ENCODE measurements at regions not wholly inside any gene's neighbourhood (a gene's known extent, or its start where the extent isn't known, plus 50 kb on each side); places are given as distances from the start of the nearest gene placed in this dataset.
A peak's percentile ranks its signal among the peaks of the same experiment; 100 is the strongest.

DNA sequence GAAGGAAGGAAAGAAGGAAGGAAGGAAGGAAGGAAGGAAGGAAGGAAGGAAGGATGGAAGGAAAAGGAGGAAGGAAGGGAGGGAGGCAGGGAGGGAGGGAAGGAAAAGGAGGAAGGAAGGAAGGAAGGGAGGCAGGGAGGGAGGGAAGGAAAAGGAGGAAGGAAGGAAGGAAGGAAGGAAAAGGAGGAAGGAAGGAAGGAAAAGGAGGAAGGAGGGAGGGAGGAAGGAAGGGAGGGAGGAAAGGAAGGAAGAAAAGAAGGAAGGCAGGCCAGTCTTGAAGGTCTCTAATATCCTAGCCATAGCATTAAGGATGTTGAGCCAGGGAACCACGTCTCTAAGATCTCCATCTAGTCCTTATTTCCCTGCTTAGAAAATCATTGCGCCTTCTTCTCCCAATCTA is 78.8 kb downstream of the TMPRSS5 start:
- Histone ChIP-seq H3K79me2 (ENCODE audit: control insufficient read depth in 1 of 2, insufficient read depth in 2 of 2, low read length in 2 of 2) (no peaks in the 10 kb centered on the region), H3K79me1 (ENCODE audit: low read depth, low read length) (no peaks in the 10 kb centered on the region), H2BK12ac (ENCODE audit: low read depth, low read length) (peak overlapping the region; percentile 62; the same call in 1 of the 2 replicates), H2AFZ (ENCODE audit: low read length) (no peak overlapping the region), H2BK15ac (ENCODE audit: low read length) (peak overlapping the region; percentile 22; the same call in 1 of the 2 replicates), H4K8ac (ENCODE audit: extremely low read depth, insufficient read depth, low read length) (no peak overlapping the region), H3K23me2 (ENCODE audit: low read depth, low read length) (no peaks in the 10 kb centered on the region; the same call in 1 of the 2 replicates), H3K9ac (replicated peaks in 1 of 4; ENCODE audit: extremely low read depth in 1 of 4, low read depth in 3 of 4, low read length in 3 of 4) (no peak overlapping the region), H3K23ac (ENCODE audit: insufficient read length) (no peak overlapping the region), H3K9me3 (ENCODE audit: insufficient read depth in 2 of 2, low read depth in 1 of 2, low read length in 1 of 2) (no peaks in the 10 kb centered on the region), H3K4me2 (ENCODE audit: insufficient read depth in 1 of 2, low read depth in 2 of 2, low read length in 2 of 2) (no peak overlapping the region; a peak in 1 of 4 replicates), H3K18ac (ENCODE audit: extremely low read depth, low read length) (no peak overlapping the region), H3K56ac (replicated peaks; ENCODE audit: insufficient read length, low read depth, low read length) (no peak overlapping the region), H2BK5ac (ENCODE audit: low read depth, low read length) (no peak overlapping the region), H3K4ac (replicated peaks; ENCODE audit: insufficient read length, low read depth, low read length) (no peak overlapping the region), H4K91ac (replicated peaks; ENCODE audit: insufficient read length, low read length) (no peak overlapping the region), H2BK20ac (ENCODE audit: low read length) (no peak overlapping the region), H3K4me3 (ENCODE audit: extremely low read depth in 1 of 4, insufficient read depth in 2 of 4, low read depth in 3 of 4, low read length in 4 of 4) (no peak overlapping the region), H2BK120ac (replicated peaks; ENCODE audit: low read depth, low read length) (no peak overlapping the region), H4K20me1 (replicated peaks in 1 of 2; ENCODE audit: control insufficient read depth in 1 of 2, insufficient read depth in 2 of 2, low read length in 2 of 2) (no peaks in the 10 kb centered on the region), H2AK5ac (ENCODE audit: low read depth, low read length) (peak overlapping the region; percentile 97; the same call in 1 of the 2 replicates), H3K27me3 (replicated peaks in 1 of 4; ENCODE audit: control insufficient read depth in 3 of 4, extremely low read depth in 1 of 4, insufficient read depth in 3 of 4, low read length in 3 of 4) (peaks cover 0 to 11% (median 8%) of the 10 kb centered on the region in 4 experiments; a peak in 6 of 7 replicates), H3K4me1 (replicated peaks in 1 of 4; ENCODE audit: control insufficient read depth in 3 of 4, insufficient read depth in 4 of 4, low read length in 3 of 4) (peaks cover 10 to 12% (median 11%) of the 10 kb centered on the region in 4 experiments), H3K36me3 (ENCODE audit: control insufficient read depth in 2 of 4, insufficient read depth in 4 of 4, low read length in 3 of 4) (no peaks in the 10 kb centered on the region), H3K14ac (ENCODE audit: insufficient read length) (no peak overlapping the region), H3K27ac (ENCODE audit: low read depth, low read length) (no peak overlapping the region), H4K5ac (ENCODE audit: insufficient read length, low read depth, low read length) (no peak overlapping the region)
- DNase-seq (ENCODE audit: low read depth in 1 of 2, low spot score in 2 of 2), result no peak
- 87% methylated on average over 2 of the region's 2 CpGs; no CpG with 5 or more reads in 1 of the 2 experiments for WGBS, 2 experiments (ENCODE audit: extremely low coverage in 1 of 2, insufficient coverage in 1 of 2, insufficient read length in 1 of 2, insufficient replicate concordance in 2 of 2, low coverage in 1 of 2, low lambda C conversion rate in 2 of 2, missing lambda C conversion rate in 1 of 2)
- FAIRE-seq, result no peak
- no peak for TF ChIP-seq ASH2L (IDR thresholded peaks at IDR 0.05; ENCODE audit: low read length)
- no peak for TF ChIP-seq JUND (IDR thresholded peaks at IDR 0.05; ENCODE audit: low read length)
- no peak for TF ChIP-seq YY1 (IDR thresholded peaks at IDR 0.05; ENCODE audit: low read depth, low read length)
- ChIA-PET CTCF (ENCODE audit: partially characterized antibody) (no interaction called here), POLR2A (ENCODE audit: partially characterized antibody) (no interaction called here)

Data from H1 (cell line).